ENCODE measurements at regions not wholly inside any gene's neighbourhood (a gene's known extent, or its start where the extent isn't known, plus 50 kb on each side); places are given as distances from the start of the nearest gene placed in this dataset.

- TF ChIP-seq CTCF (IDR thresholded peaks at IDR 0.05) (no peak), POLR2A (IDR thresholded peaks at IDR 0.05) (no peak)
These were observed 51.1 kb upstream of the ARID5B start for GRCh38 chr10:61850376-61850775.

Data from testis (tissue), 2 donors.